B cell (primary cell): ENCODE measurements at regions not wholly inside any gene's neighbourhood (a gene's known extent, or its start where the extent isn't known, plus 50 kb on each side); places are given as distances from the start of the nearest gene placed in this dataset.

ENCODE experiments used
- CTCF ChIP-seq: fragments of 200-600 bp; IDR thresholded peaks from one replicate; pipeline ENCODE4 v1.8.0; 2022; ENCODE audit warnings: antibody characterized with exemption, mild to moderate bottlenecking
- EZH2 ChIP-seq: IDR thresholded peaks from 2 replicates; pipeline ENCODE4 v1.6.1; 2012; ENCODE audit warnings: borderline replicate concordance, low read depth, mild to moderate bottlenecking, moderate library complexity, low read length; ENCODE audit not compliant: insufficient read depth, poor library complexity, severe bottlenecking

- no peak for TF ChIP-seq CTCF
- no peak for TF ChIP-seq EZH2
Measured at GRCh38 chr3:187464682-187465081, 96.5 kb downstream of the RTP4 start.
